GM18502 (cell line): ENCODE measurements at regions not wholly inside any gene's neighbourhood (a gene's known extent, or its start where the extent isn't known, plus 50 kb on each side); places are given as distances from the start of the nearest gene placed in this dataset.
"Not testable (repeated sequence)": the region's sequence is repeated elsewhere in the genome, so short reads cannot be mapped to it uniquely, and the experiment has no call there.

Experiments used
- ATAC-seq: cut with Tn5 transposase; IDR thresholded peaks from one replicate; pipeline ENCODE4 v1.9.1; 2021; ENCODE audit warnings: mild to moderate bottlenecking; ENCODE audit not compliant: unreplicated experiment, poor library complexity

DNA sequence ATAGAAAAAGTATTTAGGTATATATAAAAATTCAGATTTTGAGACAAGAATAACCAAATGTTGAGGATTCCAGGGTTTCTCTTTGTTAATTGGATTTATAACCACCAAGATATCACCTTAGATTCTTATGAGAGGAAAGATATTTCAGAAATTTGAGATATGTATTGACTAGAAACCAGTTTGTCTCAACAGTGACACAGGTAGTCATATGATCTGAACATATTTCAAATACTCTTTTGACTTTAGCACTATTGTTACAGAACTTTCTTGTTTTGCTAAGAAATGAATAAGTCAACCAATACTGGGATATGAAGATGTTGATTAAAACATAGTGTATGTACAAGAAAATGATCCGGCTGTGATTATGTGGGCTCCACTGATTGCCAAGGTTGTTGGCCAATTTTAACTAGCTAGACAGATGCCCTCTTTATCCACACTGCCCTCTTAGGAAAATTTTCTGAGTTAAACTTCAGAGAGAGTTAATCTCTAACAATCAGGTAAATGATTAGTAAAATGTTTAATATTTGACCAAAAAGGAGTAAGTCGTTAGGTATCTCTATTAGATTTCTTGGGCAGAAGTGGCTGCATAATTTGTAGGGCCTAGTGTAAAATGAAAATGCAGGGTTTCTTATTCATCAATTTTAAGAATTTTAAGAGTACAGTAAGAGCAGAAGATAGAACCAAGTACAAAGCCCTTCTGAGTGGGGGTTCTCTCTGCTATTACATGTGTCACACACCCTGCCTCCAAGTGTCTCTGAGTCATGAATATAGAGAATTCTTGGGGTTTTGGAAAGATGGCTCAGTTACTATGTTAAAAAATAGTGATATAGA lies 376.0 kb downstream of the TFEC start:
- no peak for ATAC-seq

DNA sequence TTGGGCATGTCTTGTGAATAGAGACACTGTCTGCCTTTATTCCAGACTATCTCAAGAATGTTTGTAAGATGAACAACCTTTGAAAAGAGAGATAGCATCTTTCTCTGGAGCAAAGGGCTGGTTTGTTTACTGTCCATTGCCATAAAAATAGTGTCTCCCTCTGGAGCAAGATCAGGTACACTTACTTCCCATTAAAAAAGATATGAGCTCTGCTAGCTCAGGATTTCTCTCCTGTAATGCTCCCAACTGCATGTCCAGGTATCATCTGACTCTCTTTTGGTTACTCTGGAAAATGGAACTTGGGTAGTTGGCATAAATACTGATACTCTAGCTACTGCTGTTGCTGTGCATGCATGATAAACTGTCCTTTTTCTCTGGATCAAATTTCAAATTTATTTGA lies 381.1 kb downstream of the TFEC start:
- no peak for ATAC-seq

DNA sequence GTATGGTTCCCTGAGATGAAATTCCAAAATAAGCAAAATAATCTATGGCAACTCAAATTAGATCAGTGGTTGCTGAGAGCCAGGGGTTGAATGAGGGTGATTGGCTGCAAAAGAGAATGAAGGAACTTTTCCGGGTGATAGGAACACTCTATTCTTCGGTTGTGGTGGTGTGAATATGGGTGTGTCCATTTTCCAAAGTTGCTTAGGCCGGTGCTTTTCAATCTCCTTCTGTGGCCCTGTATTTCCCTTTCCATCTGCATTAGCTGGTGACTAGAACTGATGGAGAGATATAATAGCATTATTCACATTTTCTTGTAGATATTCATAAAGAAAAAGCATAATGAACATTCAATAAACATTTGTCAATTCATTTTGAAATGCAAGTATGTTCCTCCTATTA lies 382.9 kb downstream of the TFEC start:
- ATAC-seq: no peak

DNA sequence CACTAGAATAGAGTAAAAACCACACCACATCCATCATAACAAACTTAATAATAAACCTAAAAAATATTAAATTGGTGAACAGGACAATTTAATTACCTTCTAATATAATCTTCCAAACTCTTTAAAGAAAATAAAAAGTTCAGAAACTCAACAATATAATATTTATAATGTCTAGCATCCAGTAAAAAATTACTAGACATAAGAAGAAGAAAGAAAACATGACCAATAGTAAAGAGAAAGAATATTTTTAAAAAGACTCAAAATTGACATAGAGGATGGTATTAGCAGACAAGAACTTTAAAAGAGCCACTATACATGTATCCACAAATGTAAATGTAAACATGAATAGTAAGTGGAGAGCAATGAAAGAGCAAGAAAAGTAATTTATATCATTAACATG lies 388.4 kb downstream of the TFEC start:
- ATAC-seq: no peak

DNA sequence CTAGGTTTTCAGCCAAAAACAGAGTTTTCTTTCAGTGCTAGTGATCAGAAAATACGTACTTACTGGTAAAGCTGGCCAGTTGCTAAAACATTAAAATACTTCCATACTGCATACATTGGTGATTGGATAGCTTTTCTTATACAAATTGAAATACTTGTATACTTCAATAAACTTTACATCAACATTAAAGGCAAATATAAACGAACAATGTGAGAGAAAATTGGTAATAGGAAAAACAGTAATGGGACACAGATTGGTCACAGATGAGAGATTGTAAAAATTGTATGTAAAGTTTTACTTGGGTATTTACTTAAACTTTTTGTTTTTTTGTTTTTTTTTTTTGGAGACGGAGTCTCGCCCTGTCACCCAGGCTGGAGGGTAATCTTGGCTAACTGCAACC lies 391.7 kb downstream of the TFEC start:
- ATAC-seq: no peak

DNA sequence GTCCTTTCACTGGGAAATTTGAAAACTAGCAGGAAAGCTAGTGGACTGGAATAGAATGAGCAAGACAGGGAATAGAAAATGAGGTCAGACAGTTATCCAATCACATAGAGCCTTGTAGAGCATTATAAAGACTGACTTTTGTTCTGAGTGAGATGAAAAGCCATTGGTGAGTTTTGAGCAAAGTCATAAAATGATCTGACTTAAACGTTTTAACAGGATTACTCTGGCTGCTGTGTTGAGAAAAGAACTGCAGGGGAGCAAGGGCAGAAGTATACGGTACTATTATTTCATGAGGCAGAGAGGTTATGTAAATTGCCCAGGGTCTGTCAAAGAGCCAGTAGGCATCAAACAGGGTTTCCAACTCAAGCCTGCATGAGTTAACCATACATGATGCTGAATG lies 393.4 kb downstream of the TFEC start:
- no peak for ATAC-seq

DNA sequence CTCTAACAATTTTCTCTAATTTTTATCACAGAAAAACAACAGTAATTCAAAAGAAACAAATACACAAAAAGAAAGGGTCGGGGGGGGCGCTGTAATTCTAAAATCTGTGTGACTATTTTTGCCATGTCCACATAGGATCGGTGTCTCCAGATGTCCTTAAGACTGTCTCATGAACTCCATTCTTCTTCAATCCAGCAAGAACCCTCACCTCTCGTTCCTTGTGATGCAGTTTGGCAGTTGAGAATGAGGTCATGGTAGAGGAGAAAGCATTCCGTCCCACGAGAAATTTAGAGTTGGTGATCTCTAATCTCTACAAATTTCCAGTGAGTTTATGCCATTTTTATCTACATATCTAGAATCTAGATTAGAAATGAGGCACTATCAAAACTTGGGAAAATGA lies 394.7 kb downstream of the TFEC start:
- ATAC-seq: no peak

DNA sequence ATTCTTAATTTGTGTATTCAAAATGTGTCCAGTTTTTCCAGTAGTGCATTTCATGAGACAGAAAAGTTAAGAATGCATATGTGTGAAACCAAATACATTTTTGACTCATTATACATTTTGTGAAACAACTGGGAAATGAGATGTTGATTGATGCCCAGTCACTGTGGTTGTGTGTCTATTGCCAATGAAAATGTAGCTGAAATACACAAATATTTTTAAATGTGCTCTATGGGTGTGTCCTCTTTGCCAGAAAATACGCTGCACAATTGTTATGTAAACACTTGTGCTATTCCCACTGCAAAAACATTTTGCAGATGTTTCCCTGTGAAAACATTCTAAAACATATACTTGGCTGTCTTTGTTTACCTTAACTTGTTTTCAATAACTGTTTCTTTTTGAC lies 395.2 kb downstream of the TFEC start:
- ATAC-seq: no peak

DNA sequence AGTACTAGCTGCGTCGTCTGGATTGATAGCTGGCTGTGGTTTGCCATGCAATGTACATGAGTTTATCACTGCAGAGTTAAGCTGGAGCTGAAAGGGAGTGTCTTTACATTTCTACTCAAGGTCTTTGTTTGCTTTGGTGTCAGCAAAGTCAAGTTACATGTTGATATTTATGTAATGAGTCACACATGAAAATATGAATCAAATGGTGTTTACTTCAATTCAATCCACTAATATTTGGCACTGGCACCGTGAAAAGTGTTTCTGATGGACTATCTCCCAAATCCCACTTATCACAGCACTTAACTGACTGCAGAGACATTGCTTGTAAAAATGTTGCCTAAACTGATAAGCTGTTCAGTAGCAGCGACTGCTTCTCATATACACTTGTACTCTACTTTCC lies 395.9 kb downstream of the TFEC start:
- no peak for ATAC-seq

DNA sequence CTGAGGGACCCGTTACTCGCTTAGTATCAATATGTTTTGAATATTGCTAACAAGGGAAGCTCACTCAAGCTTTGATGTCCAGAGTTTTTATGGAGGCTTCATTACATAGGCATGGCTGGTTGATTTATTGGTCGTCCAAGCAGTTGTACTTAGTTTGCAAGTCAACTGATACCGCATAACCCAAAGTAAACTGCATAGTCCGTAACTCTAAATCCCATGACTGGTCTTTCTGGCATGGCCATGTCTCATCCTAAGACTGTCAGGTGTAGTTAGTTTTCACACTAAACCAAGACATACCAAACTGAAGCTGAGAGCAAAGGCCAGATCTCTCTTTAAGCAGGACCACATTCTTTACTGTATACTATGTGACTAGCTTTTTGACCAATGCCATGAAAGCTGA lies 397.9 kb downstream of the TFEC start:
- no peak for ATAC-seq

DNA sequence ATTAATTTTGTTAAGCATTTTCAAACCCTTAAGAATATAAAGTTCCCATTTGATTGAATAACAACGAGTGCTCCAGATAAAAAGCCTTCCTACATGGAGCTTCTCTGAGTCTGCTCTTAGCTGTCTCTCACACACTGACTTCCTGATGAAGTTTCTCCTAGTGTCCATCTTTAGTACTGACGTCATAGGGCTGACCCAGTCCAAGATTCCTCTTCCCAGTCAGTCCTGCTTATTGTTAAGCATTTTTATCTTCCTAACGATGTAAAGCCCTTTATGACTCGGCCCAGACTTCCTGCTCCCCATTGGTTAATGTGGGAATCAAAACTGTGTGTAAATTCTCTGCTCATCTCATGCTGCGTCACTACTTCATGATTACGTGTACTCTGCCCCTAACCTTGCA lies 398.8 kb downstream of the TFEC start:
- no peak for ATAC-seq

DNA sequence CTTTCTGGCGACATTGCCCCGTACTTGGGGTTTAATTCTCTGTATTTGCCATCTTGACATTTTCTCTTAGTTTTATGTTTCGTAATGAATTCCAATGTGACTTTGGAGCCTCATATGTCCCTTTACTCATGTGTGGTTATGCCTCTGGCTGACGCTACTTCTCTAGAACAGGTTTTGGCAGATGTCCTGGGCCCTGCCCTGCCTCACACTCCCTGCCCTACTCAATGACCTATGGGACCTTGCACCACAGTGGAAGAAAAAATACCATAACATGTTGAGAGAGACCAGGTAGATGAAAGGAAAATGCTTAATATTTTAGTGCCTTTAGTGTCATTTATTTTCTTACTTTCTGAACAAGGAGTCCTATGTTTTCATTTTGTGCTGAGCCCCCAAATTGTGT lies 400.5 kb downstream of the TFEC start:
- ATAC-seq: no peak

DNA sequence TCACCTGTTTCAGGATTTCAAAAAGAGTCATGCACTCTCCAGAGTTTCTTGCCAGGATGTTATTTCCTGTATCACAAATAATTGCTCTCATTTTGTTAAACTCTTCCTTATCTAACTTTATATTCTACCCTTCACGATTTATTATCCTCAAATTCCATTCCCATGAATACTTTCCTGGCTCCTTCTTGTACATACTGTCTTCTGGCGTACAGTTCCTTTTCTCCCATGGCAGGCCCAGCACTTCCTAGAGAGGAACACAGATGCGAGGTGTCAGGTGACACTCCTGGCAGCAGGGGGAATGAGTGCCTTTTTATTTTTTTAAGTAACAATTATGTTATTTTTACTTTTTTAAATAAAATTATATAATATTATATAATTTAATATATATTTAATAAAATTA lies 411.9 kb downstream of the TFEC start:
- no peak for ATAC-seq

DNA sequence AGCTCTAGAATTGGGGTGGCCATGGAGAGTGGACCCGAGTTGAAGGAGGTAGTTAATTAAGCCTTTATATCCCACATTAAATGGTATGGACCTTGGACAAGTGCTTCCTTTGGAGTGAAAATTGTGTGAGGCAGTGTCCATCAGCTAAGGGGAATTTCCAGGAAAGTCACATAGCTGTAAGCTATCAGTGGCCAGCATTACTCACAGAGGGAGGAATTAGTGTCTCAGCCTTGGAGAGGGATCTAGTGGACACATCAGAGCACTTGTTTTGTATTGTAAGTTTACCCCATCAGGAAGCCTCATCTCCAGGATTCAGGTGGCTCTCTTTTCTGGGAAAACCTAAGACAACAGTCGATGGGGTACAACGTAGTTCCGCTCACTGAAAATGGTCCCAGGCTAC lies 416.7 kb downstream of the TFEC start:
- ATAC-seq: no peak

DNA sequence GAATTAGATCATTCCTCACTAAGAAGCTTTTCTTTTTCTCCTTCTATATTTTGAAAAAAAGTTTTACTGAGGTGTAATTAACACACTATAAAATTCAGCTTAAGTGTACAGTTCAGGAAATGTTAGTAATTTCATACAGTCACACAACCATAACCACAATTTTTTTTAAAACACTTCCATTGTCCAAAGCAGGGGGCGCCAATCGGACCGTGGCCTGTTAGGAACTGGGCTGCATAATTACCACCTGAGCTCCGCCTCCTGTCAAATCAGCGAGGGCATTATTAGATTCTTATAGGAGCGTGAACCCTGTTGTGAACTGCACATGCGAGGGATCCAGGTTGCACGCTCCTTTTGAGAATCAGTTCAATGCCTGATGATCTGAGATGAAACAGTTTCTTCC lies 427.1 kb downstream of the TFEC start:
- no peak for ATAC-seq

DNA sequence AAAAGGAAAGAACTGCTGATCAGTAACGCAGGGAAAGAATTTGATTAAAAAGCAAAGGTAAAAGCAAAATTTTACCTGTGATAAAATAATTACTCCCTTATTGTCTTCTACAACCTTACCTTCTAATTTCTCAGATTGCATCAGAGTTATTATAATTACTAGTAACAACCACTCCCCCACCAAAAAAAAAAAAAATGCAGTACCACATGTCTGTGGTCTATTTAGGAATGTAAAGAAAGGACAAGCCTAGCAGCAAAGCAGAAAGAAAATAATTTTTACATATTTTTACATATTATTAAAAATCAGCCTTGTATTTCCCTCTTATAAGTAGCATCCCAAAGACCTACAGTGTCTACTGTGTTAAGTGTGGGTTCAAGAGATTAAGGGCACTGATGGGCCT lies 430.4 kb downstream of the TFEC start:
- ATAC-seq: no peak

DNA sequence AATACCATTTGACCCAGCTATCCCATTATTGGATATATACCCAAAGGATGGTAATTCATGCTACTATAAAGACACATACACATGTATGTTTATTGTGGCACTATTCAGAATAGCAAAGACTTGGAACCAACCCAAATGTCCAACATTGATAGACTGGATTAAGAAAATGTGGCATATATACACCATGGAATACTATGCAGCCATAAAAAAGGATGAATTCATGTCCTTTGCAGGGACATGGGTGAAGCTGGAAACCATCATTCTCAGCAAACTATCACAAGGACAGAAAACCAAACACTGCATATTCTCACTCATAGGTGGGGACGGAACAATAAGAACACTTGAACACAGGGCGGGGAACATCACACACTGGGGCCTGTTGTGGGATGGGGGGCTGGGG lies 431.4 kb downstream of the TFEC start:
- not testable (repeated sequence) for ATAC-seq

DNA sequence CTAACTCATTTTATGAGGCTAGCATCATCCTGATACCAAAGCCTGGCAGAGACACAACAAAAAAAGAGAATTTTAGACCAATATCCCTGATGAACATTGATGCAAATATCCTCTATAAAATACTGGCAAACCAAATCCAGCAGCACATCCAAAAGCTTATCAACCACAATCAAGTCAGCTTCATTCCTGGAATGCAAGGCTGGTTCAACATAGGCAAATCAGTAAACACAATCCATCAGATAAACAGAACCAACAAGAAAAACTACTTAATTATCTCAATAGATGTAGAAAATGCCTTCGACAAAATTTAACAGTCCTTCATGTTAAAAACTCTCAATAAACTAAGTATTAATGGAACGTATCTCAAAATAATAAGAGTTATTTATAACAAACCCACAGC lies 433.3 kb downstream of the TFEC start:
- not testable (repeated sequence) for ATAC-seq

DNA sequence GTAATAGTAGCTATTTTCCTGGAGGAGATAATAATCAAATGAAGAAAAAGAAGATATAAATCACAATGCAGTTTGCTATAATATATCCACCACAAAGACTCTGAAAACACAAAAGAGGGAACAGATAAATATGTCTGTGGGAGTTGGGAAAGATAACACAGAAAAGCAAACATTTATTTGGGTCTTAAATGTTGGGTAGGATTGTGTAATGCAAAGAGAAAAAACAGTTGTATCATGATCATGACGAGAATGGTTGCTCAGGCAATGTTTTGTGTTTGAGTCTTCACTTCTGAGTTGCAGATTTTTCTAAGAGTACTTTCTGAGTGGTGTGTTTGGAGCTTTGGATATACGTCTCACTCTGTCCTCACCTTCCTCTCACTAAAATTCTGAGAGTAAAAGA lies 437.5 kb downstream of the TFEC start:
- no peak for ATAC-seq

DNA sequence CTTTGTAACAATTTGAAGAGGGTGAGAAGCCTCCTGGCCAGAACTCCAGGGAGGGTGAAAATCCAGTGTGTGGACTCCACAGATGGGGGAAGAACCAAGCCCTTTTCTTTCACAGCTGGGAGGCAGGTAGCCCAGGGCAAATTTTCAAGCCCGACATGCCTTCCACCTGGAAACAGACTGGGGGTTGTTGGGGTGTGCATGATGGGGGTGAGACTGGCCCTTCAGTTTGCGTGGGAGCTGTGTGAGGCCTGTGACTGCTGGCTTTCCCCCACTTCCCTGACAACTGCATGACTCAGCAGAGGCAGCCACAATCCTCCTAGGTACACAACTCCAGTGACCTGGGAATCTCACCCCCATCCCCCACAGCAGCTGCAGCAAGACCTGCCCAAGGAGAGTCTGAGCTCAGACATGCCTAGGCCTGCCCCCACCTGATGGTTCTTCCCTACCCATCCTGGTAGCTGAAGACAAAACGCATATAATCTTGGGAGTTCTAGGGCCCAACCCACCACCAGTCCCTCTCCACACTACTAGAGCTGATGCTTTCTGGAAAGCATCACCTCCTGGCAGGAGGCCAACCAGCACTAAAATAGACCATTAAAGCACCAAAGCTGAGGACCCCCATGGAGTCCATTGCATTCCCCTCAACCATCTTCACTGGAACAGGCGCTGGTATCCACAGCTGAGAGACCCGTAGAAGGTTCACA lies 445.4 kb downstream of the TFEC start:
- ATAC-seq: no peak

DNA sequence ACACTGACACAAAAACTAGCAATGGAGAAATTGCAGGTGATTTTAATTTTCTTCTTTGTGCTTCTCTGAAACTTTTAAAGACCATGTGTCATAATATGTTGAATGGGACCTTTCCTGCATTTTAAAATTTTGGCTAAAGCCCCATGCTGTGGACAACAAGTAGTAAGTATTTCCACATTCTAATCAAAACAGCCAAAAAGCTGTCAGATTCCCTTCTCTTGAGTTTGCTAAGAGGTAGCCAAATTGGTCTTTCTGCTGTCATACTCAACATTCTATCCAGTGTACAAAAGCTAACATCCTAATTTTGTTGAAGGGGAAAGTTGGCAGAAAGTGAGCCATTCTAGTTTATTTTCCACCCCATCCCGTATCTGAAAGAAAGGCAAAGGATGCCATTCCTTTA lies 447.6 kb downstream of the TFEC start:
- ATAC-seq: no peak

DNA sequence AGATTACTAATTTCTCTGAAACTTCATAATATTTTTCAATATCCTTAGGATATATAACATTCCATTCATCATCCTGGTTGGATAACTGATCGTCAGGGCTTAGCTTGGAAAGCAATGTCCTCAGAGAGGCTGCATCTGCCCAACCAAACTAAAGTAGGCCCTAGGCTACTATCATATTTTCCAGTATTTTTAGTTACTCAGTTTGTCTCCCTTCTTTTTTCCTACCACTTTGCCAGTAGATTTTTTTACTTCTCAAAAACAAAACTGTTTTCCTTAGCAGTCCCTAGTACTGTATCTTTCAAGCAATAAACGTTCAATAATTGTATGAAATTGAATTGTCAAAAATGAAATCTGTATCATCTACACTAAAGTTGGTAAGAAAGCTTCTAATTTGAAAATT lies 452.0 kb downstream of the TFEC start:
- no peak for ATAC-seq
